ENCODE measurements at regions not wholly inside any gene's neighbourhood (a gene's known extent, or its start where the extent isn't known, plus 50 kb on each side); places are given as distances from the start of the nearest gene placed in this dataset.

- TF ChIP-seq CTCF (IDR thresholded peaks at IDR 0.05; ENCODE audit: insufficient read depth, low read depth, low read length) (no peak), EZH2 (IDR thresholded peaks at IDR 0.05; ENCODE audit: insufficient read depth, low read length) (no peak)
Measured at GRCh38 chr13:21309542-21310172, 133.2 kb downstream of the MRPL57 start.
